Duodenal mucosa (tissue), 2 donors: ENCODE measurements at regions not wholly inside any gene's neighbourhood (a gene's known extent, or its start where the extent isn't known, plus 50 kb on each side); places are given as distances from the start of the nearest gene placed in this dataset.

Experiments used
- H3K27ac ChIP-seq: one replicate; pipeline ENCODE4 v1.7.0; 2013; ENCODE audit warnings: low read depth, low read length
- H3K27me3 ChIP-seq, 2 donors: one replicate each; pipeline ENCODE4 v1.7.0; 2013; ENCODE audit warnings: low read length in 2 of 2, control low read depth in 1 of 2; ENCODE audit not compliant: insufficient read depth in 2 of 2, control insufficient read depth in 1 of 2
- H3K36me3 ChIP-seq, 2 donors: one replicate each; pipeline ENCODE4 v1.7.0; 2013; ENCODE audit warnings: low read length in 2 of 2, control low read depth in 1 of 2; ENCODE audit not compliant: insufficient read depth in 2 of 2, control insufficient read depth in 1 of 2
- H3K4me1 ChIP-seq, 2 donors: one replicate each; pipeline ENCODE4 v1.7.0; 2013; ENCODE audit warnings: low read length in 2 of 2, control low read depth in 1 of 2; ENCODE audit not compliant: insufficient read depth in 2 of 2, control insufficient read depth in 1 of 2
- H3K4me3 ChIP-seq, 2 donors: one replicate each; pipeline ENCODE4 v1.7.0; 2013; ENCODE audit warnings: low read length in 2 of 2, low read depth in 1 of 2
- H3K9ac ChIP-seq, 2 donors: one replicate each; pipeline ENCODE4 v1.7.0; 2013; ENCODE audit warnings: low read length in 2 of 2, low read depth in 1 of 2
- H3K9me3 ChIP-seq, 2 donors: one replicate each; pipeline ENCODE4 v1.7.0; 2013; ENCODE audit warnings: low read length in 2 of 2, control low read depth in 1 of 2; ENCODE audit not compliant: control insufficient read depth in 1 of 2

DNA sequence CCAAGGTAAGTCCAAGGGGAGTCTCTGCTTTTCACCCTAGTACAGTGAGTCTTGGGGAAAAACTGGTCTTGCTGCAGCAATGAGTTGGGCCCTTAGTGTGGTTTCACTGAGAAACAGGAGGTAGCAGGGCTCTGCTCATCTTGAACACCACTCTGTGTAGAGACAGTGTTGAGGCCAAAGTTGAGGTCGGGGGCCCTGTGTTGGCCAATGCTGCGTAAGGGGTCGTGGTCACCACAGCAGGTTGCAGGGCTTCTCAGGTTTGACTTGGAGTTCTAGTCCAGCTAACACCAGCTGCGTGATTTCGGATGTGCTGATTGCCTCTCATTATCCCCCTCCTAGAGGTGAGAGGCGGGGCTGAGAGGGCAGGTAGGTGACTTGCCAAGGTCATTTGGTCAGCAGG is 807.5 kb downstream of the VRK1 start:
- peaks cover 0 to 5% of the 10 kb centered on the region in 2 donors for H3K4me1 ChIP-seq
- no peak overlapping the region for H3K9ac ChIP-seq
- no peaks in the 10 kb centered on the region for H3K36me3 ChIP-seq
- H3K27me3 ChIP-seq: no peaks in the 10 kb centered on the region
- no peaks in the 10 kb centered on the region for H3K9me3 ChIP-seq
- no peak overlapping the region for H3K27ac ChIP-seq
- H3K4me3 ChIP-seq: no peak overlapping the region

DNA sequence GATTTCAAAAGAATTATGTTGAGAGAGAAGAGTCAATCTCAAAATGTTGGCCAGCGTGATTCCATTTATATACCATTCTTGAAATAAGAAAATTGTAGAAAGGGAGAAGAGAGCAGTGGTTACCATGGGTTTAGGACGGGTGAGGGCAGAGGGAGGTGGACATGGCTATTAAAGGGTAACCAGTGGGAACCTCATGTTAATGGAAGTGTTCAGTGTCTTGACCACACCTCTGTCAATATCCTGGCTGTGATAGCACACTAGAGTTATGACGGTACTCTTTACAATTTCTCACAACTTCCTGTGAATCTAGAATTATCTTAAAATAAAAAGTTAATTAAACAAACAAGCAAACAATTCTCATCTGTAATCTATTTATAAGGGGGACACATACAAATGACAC is 821.2 kb downstream of the VRK1 start:
- Histone ChIP-seq H3K27ac (no peak overlapping the region), H3K27me3 (no peaks in the 10 kb centered on the region), H3K4me1 (no peaks in the 10 kb centered on the region), H3K9ac (no peak overlapping the region), H3K36me3 (no peaks in the 10 kb centered on the region), H3K9me3 (peaks cover 0 to 5% of the 10 kb centered on the region in 2 donors), H3K4me3 (no peak overlapping the region)

DNA sequence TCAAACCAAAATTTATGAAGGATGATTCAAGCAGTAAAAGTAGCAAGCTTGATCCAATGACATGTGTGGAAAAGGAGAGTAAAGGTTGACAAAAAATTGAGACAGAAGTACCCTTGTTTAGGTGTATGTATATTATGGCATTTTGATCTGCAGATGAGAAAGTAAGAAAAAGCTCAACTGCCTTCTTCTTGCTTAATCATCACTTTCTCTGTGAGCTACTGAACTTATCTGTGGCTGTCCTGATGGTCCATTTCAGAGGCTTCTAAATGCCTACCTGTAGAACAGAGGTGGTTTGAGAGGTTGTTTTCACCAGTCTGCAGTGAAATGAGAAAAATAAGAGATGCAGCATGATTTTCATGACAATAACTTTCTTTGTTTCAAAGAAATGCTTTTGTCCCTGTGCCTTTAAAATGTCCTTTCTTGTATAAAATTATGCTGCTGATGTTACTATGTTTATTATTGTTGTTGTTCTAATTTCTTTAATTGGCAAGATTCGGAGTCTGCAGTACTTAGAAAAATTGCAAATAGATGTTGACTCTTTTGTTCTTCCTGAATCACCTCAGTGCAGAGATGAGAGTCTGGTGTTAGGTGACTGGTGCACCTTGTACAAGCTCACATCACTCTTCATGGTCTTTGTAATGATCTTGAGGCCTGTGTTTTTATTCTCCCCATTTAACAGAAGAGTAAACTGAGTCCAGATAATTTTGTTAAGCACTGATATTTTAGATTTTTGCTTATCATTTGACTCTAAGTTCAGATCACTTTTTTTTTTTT is 821.9 kb downstream of the VRK1 start:
- peaks cover 0 to 4% of the 10 kb centered on the region in 2 donors for H3K9me3 ChIP-seq
- no peak overlapping the region for H3K27ac ChIP-seq
- no peak overlapping the region for H3K4me3 ChIP-seq
- H3K9ac ChIP-seq: no peak overlapping the region
- no peaks in the 10 kb centered on the region for H3K36me3 ChIP-seq
- no peaks in the 10 kb centered on the region for H3K4me1 ChIP-seq
- H3K27me3 ChIP-seq: no peaks in the 10 kb centered on the region

DNA sequence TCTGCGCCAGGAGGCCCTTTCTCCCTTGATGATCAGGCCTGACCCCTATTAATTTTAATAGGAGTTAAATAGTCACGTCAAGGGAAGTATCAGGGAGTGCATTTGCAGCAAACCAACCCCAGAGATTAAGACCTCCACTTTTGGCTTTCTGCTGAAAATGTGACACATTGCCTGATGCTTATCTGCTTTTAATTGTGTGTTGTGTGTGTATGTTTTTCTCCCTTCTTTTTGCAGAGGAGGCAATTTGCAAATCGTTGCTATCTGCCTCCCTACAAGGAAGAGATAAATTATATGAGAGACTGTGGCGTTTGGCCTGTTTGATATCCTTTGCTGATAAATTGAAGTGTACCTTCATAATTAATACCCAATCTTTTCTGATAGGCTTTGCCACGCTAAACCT is 822.9 kb downstream of the VRK1 start:
- Histone ChIP-seq H3K9ac (no peak overlapping the region), H3K4me3 (no peak overlapping the region), H3K9me3 (no peaks in the 10 kb centered on the region), H3K4me1 (no peaks in the 10 kb centered on the region), H3K27me3 (no peaks in the 10 kb centered on the region), H3K27ac (no peak overlapping the region), H3K36me3 (no peaks in the 10 kb centered on the region)

DNA sequence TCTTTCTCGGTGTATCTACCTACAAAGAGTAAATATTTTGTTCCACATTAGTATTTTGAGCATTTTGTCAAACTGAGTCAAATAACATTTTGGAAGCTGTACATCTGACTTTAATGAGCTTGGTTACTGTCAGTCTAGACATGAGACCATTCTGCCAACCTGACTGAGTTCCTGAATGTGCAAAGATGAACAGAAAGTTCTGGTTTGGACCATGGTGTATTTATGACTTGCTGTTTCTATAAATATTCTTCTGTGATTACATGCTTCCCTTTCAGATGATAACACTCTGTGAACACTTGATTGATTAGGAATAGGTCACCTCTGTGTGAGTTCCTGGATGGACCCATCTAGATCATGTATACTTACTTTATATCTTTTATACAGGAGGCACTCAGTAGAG is 827.8 kb downstream of the VRK1 start:
- H3K4me1 ChIP-seq: no peaks in the 10 kb centered on the region
- H3K4me3 ChIP-seq: no peak overlapping the region
- no peaks in the 10 kb centered on the region for H3K27me3 ChIP-seq
- H3K36me3 ChIP-seq: no peaks in the 10 kb centered on the region
- H3K9me3 ChIP-seq: no peaks in the 10 kb centered on the region
- H3K9ac ChIP-seq: no peak overlapping the region
- H3K27ac ChIP-seq: no peak overlapping the region

DNA sequence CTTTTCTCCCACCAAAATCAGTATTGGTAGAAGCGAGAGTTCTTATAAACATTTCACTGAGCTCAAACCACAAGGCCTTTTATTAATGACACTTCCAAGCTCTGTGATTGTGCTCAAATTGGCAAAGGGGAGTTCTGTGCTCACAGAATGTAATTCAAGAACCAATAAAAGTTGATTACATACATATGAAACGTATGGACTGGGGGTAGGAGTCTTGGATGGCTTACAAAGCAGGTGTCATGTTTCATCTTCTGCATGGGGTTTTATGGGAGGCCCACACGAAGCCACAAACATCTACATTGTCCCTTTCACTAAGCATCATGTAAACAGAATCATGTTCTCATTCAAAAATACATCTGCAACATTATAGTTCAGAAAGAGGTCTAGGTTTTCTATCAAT is 828.3 kb downstream of the VRK1 start:
- no peaks in the 10 kb centered on the region for H3K9me3 ChIP-seq
- H3K4me1 ChIP-seq: no peaks in the 10 kb centered on the region
- H3K9ac ChIP-seq: no peak overlapping the region
- no peaks in the 10 kb centered on the region for H3K27me3 ChIP-seq
- H3K4me3 ChIP-seq: no peak overlapping the region
- no peak overlapping the region for H3K27ac ChIP-seq
- H3K36me3 ChIP-seq: no peaks in the 10 kb centered on the region

DNA sequence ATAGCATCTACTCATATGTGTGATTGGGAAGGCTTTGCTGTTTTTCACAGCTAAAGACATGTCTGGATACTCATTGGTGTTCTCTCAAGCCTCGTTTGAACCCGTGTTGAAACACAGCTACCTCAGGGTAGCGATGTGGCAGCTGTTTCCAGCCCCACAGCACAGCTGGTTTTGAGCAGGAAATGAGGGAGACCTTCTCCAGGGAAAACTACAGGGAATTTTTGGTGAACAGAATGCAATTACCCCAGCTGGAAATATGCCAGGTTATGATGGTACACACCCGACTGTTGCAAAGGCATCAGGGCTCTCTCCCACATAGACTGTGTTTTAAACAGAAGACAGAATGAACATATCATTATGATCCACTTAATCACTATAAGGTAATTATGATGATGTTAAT is 828.9 kb downstream of the VRK1 start:
- Histone ChIP-seq H3K4me3 (no peak overlapping the region), H3K9me3 (no peaks in the 10 kb centered on the region), H3K27me3 (no peaks in the 10 kb centered on the region), H3K9ac (no peak overlapping the region), H3K4me1 (no peaks in the 10 kb centered on the region), H3K27ac (no peak overlapping the region), H3K36me3 (no peaks in the 10 kb centered on the region)

DNA sequence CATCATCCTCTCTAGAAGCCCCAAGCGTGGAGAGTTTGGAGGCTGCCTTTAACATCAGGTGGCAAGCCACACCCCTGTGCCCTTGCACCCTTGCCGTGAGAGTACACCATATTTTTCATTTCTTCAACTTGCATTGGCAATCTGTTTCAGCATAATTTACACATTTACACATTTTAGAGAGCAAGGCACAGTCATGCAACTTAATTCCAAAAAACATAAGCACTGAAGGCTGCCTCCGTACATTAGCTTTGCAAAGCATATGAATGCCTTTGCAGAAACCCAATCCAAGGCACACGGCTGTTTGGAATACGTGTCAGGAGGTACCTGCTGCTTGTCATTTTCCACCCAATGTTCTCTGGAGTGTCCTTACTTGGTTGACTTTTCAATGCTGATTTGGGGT is 833.1 kb downstream of the VRK1 start:
- no peaks in the 10 kb centered on the region for H3K4me1 ChIP-seq
- no peaks in the 10 kb centered on the region for H3K27me3 ChIP-seq
- no peaks in the 10 kb centered on the region for H3K36me3 ChIP-seq
- H3K9ac ChIP-seq: no peak overlapping the region
- H3K9me3 ChIP-seq: no peaks in the 10 kb centered on the region
- H3K4me3 ChIP-seq: no peak overlapping the region
- no peak overlapping the region for H3K27ac ChIP-seq

DNA sequence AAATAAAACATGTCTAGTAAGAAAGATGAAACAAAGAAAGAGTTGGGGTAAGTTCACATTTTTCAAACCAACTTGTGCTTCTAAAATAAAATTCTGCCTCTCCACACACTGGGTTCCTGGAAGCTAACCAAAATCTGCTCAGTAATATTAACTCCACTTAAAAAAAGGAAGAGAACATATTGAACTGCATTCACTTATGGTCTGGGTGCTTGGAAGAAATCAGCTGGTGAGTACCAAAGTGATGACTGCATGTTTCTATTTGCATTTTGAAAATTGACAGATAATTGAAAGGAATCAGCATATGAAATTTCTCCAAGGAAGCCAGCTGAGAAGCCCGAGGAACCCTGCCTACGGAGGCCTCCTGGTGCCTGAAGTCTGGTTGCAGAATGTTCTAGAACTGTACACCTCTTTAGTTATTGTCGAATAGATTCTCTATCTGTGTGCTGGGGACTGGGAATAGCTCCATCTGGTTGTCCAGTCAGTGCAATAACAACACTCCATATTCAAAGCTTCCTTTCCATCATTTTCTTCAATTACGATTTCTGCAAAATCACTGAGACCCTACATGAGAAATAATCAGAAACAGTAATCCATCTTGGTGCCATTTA is 836.1 kb downstream of the VRK1 start:
- no peaks in the 10 kb centered on the region for H3K9me3 ChIP-seq
- H3K4me1 ChIP-seq: no peaks in the 10 kb centered on the region
- no peak overlapping the region for H3K9ac ChIP-seq
- H3K27me3 ChIP-seq: no peaks in the 10 kb centered on the region
- no peaks in the 10 kb centered on the region for H3K36me3 ChIP-seq
- no peak overlapping the region for H3K4me3 ChIP-seq
- no peak overlapping the region for H3K27ac ChIP-seq

DNA sequence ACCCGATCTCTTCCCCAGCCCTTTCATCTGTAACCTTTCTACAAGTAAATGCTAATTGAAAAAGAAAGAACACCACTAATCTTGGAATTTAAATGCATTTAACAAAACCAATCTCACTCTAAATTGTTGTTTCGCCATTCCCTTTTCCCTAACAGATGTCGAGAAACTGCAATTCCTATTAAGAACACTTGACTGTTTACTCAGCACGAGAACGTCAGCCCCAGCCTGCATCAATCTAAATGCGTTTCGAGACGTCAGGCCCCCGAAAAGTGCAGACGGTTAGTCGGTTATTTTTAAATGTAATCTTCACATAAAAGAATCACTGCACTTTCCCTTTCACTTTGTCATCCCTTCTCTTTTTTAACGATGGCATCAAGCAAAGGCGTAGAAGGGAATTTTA is 837.6 kb downstream of the VRK1 start:
- no peaks in the 10 kb centered on the region for H3K36me3 ChIP-seq
- H3K4me3 ChIP-seq: peak overlapping the region; percentile 51 to 58
- no peak overlapping the region for H3K27ac ChIP-seq
- no peak overlapping the region for H3K9ac ChIP-seq
- H3K9me3 ChIP-seq: no peaks in the 10 kb centered on the region
- H3K4me1 ChIP-seq: no peaks in the 10 kb centered on the region
- no peaks in the 10 kb centered on the region for H3K27me3 ChIP-seq
